GM18507 (cell line): ENCODE measurements at regions not wholly inside any gene's neighbourhood (a gene's known extent, or its start where the extent isn't known, plus 50 kb on each side); places are given as distances from the start of the nearest gene placed in this dataset.

Experiments
- DNase-seq: peaks from one replicate; pipeline ENCODE4 v3.0.0; 2011; ENCODE audit warnings: low read depth; ENCODE audit not compliant: insufficient read length; ENCODE audit errors: extremely low spot score
- FAIRE-seq: peaks from 2 replicates; lab custom pipeline; 2011; peaks lifted over from hg19 to GRCh38; lab: Jason Lieb, UNC

- FAIRE-seq (no peak), DNase-seq (no peak)
Measured at GRCh38 chr7:112854169-112854568, 64.0 kb upstream of the TMEM168 start.

DNA sequence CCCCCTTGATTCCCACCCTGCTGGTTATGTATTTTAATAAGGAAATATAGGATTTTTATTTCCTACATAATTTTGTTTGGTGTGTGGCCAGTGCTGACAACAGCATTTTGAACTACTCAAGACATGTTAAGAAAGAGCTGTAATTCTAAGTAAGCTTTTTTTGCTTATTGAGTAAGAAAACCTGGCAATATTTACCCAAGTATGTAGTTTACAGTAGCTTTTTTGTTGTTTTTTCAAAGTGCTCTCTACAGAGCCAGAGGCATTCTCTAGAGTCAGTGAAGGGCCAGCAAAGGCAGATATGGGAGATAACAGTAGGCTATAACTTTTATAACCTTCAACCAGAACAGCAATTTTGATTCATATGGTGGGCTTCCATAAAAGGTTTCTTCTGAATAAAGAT, 63.2 kb upstream of the TMEM168 start:
- FAIRE-seq (no peak), DNase-seq (no peak)

DNA sequence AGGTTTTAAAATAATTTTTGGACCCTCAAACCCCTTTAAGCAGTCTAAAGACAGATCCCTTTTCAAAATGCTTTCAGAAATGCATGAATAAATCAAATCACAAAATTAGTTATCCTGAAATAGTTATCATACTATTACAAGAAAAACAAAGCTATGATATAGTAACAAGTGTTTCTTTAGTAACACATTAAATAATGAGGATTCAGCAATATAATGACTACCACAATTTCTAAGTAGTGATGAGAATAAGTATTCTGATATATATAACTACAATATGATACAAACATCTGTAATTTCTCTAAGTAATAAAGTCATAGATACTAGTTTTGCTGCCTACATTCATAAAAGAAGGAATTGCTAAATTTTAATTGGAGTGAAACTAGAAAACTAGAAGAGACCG, 53.0 kb upstream of the TMEM168 start:
- no peak for DNase-seq
- FAIRE-seq, result no peak
